GM19035 (cell line): ENCODE measurements at regions not wholly inside any gene's neighbourhood (a gene's known extent, or its start where the extent isn't known, plus 50 kb on each side); places are given as distances from the start of the nearest gene placed in this dataset.
"Not testable (repeated sequence)": the region's sequence is repeated elsewhere in the genome, so short reads cannot be mapped to it uniquely, and the experiment has no call there.

Source experiments
- ATAC-seq: cut with Tn5 transposase; IDR thresholded peaks from one replicate; pipeline ENCODE4 v1.9.1; 2021; ENCODE audit not compliant: unreplicated experiment

DNA sequence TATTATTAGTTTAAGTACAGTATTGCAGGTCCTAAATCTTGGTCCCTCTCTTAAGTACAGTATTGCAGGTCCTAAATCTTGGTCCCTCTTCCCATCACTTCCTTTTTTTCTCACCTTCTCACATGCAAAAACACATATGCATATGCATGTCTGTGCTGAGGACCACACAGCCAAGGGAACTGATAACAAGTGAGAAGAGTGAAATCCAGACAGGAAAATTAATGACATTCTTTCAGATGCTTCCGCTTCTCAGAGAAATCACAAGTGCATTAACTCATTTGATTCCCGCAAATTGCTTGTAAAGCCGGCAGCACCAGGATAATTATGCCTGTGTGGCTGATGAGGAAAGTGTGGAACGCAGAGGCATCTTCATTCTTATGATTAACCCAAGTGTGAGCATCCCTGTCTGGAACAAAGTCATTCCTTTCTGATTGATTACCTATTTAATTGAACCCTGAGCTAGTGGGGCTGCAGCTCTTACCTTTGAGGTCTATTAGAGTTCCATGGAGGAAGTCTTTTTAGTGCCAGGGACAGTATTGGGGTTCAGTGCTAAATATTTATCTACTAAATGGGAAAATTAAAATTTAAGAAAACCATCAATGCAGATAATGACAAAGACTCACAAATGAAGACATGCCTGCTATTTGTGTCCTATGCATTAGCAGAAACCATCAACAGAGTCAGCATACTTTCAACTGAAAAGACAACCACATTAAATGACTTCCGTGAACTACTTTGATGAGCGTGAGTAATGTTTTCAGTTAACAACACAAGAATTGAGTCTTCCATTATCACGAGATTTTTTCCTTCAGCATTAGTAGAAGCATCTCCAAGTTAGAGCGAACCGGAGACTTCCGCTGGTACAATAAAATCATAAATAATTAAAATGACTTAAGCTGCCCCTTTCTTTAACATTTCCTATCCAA is 220.4 kb upstream of the SLC35G4 start:
- no peak for ATAC-seq

DNA sequence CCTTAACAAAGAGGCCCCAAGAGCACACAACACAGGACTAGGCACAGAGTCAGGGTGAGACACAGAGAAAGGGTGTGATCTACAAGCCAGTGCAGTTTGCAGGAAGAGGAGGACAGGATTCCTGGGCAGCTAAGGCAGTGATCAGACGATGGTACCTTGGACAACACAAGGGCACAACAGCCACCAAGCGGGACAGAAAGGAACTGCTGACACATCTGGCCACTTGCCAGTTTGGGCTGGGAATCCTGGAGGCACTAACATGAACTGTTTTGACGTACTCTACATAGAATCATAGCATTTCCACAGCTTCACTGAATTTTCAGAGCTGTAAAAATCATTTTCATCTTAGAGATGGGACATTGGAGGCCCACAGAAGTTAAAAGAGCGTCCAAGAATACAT is 221.5 kb upstream of the SLC35G4 start:
- no peak for ATAC-seq

DNA sequence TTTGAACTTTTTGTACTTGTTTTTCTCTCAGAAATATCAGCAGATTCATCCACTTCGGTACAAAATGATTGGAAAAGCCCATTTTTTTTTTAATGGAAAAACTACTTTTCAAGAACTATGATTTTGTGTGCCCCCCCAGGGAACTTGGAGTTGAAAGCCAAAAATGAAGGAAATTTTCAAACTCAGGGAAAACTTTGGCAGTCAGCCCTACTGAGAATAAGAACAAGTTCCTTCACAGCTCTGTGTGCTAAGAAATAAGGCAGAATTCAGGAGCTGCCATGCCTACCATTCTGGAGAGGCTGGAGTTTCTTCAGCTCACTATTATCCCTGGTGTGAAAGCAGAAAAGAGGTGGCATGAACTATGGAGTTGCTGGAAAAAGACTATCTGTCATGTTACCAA is 226.0 kb upstream of the SLC35G4 start:
- ATAC-seq = no peak

DNA sequence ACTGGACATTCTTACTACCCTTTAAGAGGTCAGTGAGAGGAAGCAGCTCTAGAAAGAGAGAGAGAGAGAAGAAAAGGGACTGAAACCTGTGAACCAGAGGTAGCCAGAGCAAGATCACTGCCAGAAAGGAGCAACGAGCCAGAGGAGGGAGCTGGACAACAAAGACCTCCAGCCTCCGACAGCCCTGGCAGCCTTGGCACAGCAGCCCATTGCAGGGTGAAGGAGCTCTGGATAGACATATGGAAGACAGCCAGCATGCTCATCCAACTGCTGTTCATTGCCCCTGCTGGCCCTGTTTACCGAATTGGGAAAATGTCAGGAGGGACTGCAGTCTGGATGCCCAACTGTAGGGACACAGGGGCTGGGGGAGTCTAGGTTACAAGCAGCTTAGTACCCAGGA is 228.4 kb upstream of the SLC35G4 start:
- ATAC-seq = no peak

DNA sequence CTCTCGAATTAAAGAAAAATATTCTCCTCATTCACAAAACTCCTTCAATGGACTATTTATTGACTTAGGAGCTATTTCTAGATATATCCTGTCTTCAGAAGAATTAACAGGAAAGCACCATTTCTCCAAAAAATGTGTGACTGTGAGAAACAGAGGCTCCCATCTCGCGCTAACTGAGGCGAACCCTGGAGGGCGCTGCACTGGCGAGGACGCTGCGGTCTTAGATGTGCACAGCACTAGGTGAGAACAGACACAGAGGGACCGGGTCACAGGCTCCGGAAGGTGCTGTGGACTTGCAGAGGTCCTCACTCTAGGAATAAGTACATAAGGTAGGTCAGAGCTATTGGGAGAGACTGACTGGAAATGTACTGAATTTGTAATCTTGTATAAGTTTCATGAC is 229.7 kb upstream of the SLC35G4 start:
- no peak for ATAC-seq

DNA sequence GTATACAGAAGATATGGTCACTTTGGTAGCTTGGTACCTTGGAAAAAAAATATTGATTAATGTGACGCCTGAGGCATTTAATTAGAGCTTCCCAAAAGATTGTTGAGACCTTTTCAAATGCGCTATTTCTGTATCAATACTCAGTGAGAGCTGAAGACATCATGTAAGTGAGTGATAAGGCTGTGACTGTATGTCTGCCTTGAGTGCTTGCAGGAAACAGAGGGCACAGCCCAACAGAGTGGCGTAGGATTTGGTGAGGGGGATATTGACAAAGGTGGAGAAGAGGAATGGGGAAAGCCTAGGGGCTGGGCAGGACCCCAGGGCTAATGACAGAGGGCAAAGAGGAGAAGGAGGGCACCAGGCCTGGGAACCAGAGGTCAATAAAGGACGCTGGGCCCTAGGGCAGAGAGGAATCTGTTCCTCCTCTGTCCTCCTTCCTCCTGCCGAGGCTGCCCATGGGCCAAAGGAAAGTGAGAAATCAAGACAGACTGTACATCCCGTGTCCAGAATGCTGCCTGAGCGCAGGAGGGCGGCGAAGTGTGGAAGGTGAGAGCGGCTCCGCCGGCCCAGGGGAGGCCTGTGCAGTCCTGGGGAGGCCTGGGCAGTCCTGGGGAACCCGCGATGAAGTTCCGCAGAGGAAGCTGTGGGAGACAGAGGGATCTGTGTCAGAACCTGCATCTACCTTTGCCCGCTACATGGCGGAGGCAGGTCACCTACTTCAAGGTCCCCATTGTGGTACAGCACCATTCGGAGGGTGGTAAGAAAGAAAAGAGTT is 228.6 kb upstream of the PIEZO2 start:
- ATAC-seq = no peak

DNA sequence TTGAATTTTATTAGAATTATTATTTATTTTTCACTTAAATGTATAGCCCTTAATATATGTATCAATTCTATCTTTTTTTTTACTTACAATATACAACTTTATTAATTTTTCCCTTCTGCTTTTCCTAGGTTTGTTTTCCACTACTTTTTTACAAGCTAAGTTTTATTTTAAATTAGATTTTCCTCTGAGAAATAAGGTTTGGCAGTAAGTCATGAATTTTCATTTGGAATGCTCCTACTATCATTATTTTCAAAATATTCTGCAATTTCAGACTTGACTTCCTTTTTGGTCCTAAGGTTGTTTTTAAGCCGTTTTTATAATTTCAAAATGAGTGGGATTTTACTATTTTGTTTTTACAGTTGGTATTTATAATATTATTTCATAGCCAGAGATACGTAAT is 222.8 kb upstream of the PIEZO2 start:
- ATAC-seq = no peak

DNA sequence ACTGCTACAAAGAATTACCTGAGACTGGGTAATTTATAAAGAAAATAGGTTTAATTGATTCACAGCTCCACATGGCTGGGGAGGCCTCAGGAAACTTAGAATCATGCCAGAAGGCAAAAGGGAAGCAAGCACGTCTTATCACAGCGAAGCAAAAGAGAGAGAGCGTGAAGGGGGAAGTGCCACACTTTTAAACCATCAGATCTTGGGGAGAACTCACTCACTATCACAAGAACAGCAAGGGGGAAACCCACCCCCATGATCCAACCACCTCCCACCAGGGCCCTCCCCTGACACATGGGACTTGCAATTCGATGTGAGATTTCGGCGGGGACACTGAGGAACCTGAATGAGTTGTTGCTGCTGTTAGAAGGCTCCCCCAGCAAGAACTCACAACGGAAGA is 220.2 kb upstream of the PIEZO2 start:
- ATAC-seq = no peak

GRCh38 chr18:11368020-11368419 is 218.7 kb upstream of the PIEZO2 start:
- ATAC-seq = no peak

GRCh38 chr18:11367351-11367750 is 218.0 kb upstream of the PIEZO2 start:
- no peak for ATAC-seq

- ATAC-seq = no peak
Measured at GRCh38 chr18:11366410-11366809, 217.0 kb upstream of the PIEZO2 start.

DNA sequence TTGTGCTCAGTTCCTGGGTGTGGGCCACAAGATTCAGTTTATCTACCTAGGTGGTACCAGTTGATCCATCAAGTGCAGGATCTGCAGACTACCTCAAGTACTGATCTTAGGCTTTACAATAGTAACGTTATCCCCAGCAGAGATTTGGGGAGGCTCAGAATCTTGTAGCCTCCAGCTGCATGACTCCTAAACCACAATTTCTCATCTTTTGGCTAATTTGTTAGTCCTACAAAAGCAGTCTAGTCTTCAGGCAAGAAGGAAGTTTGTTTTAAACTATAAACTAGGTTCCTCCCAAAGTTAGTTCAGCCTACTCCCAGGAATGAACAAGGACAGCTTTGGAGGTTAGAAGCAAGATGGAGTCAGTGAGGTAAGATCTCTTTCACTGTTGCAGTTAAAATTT is 213.5 kb upstream of the PIEZO2 start:
- no peak for ATAC-seq

- not testable (repeated sequence) for ATAC-seq
Measured at GRCh38 chr18:11361862-11362261, 212.5 kb upstream of the PIEZO2 start.

DNA sequence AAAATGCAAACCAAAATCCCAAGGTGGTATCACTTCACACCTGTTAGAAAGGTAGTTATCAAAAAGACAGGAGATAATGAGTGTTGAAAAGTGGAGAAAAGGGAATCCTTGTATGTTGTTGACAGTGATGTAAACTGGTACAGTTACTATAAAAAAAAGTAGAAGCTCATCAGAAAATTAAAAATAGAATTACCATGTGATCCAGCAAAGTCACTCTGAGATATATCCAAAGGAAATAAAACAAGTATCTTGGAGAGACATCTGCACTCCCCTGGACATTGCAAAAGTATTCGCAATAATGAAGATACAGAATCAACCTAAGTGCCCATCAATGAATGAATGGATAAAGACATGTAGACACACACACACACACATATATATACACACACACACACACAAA is 208.3 kb upstream of the PIEZO2 start:
- ATAC-seq = no peak

DNA sequence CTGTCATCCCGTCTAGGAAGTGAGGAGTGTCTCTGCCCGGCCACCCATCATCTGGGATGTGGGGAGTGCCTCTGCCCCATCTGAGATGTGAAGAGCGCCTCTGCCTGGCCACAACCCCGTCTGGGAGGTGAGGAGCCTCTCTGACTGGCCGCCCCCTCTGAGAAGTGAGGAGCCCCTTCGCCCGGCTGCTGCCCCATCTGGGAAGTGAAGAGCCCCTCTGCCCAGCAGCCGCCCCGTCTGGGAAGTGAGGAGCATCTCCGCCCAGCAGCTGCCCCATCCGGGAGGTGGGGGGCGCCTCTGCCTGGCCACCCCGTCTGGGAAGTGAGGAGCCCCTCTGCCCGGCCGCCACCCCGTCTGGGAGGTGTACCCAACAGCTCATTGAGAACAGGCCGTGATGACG is 195.2 kb upstream of the PIEZO2 start:
- not testable (repeated sequence) for ATAC-seq

DNA sequence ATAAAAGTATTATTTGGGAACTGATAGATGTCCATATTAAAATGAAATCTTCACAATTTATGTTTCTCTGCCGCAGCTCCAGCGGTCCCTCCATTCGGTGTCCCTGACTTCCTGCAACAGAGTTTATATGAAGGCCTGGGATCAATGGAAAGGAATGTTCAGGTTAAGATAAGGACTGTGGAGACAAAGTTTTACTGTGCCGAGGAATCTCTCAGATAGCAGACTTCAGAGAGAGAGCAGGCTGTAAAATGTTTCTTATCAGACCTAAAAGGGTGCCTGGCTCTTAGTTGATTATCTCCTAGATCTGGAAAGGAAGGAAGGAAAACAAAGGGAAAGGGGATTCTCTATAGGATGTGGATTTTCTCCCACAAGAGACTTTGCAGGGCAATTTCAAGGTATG is 193.7 kb upstream of the PIEZO2 start:
- no peak for ATAC-seq

DNA sequence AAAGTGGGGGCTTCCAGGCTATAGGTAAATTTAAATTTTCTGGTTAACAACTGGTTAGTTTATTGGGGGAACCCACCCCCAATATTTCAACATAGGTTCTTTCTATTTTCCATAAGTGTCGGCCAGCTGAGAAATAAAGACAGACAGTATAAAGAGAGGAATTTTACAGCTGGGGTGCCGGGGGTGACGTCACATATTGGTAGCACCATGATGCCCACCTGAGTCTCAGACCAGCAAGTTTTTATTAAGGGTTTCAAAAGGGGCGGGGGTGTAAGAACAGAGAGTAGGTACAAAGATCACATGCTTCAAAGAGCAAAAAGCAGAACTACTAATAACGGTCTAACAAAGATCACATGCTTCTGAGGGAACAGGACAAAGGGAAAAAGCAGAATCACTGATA is 192.7 kb upstream of the PIEZO2 start:
- not testable (repeated sequence) for ATAC-seq

DNA sequence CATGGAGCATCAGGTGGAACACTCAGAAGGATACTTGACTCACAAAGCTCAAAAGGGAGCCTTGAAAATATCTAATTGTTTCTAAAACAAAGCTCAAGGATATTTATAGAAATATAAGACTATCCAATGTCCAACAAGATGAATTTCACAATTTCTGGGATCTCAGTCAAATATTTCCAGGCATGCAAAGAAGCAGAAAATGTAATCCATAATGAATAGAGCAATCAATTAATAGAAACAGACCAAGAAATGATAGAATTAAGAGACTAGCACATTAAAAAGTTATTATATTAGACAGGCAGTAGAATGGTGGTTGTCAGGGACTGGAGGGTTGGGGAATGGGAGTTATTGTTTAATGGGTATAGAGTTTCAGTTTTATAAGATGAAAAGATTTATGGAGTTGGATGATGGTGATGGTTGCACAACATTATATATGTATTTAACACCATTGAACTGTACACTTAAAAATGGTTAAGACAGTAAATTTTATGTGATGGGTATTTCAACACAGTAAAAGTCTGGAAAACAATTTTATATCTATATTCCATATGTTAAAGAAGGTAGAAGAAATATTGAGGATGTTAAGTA is 189.9 kb upstream of the PIEZO2 start:
- no peak for ATAC-seq

DNA sequence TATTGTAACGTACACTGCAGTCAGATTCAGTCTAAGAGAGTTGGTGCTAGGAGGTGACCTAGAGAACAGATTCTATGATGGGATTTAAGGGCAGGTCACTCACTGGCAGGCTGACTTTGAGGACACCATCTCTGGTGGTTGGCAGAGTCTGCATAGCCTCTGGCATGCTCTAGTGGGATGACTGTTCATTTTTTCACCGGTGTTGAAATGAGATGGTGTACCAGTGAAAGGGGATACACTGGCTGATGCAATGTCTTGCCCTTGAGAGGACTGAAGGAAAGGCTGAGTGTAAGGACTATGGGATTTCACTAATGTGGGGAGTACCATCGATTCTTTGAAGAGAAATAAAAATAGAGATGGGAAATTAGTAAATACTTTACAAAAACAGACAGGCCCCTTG is 186.9 kb upstream of the PIEZO2 start:
- no peak for ATAC-seq

DNA sequence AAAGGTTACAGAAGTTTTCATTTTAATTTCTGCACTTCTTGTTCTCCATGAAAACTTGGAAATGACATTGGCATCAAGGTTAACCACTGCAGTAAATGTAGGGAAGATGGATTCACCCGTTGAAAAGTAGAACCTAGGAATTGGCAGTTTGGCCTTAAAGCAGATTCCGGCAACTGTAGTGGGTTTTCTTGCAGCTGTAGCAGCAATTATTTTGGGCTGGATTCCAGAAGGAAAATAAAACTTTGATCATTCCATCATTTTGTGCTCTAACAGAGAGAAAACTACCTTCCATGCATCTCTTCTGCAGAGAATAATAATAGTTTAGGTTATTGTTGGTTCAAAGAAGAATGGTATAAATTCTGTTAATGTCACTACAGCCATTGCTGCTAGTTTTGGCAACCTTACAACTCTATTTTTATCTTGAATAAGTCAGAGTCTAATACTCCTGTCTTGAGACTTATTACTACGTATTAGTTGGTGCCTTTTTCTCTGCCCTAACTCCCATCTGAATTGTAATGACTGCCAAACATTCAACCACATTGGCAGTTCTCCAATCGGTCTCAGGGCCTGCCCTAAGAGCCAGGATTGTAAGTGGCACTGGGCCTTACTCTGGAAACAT is 178.1 kb upstream of the PIEZO2 start:
- no peak for ATAC-seq
